ENCODE measurements at regions not wholly inside any gene's neighbourhood (a gene's known extent, or its start where the extent isn't known, plus 50 kb on each side); places are given as distances from the start of the nearest gene placed in this dataset.

DNA sequence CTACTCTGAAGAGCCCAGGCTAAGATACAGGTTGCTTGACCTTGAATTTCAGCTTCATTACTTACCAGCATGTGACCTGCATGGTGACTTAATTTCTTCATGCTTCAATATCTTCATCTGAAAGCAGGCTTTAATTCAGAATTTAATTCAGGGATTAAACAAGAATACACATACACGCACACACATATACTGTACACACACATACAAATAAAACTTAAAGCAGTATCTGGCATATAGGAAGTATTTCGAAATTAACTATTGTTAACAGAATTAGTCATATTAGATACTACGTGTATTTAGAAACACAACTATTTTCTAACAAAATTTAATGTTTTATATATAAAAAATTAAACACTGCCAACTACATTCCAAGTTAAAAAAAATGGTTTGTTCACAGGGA, 640.3 kb downstream of the SLC6A15 start:
- DNase-seq (ENCODE audit: low spot score): no peak
- Histone ChIP-seq H3K27me3 (ENCODE audit: control insufficient read depth in 4 of 4, insufficient read depth in 4 of 4, low read length in 3 of 4) (no peaks in the 10 kb centered on the region), H3K9ac (ENCODE audit: low read depth in 1 of 2, low read length in 2 of 2) (no peak overlapping the region), H3K36me3 (ENCODE audit: control insufficient read depth in 4 of 4, insufficient read depth in 3 of 4, low read depth in 1 of 4, low read length in 3 of 4) (no peaks in the 10 kb centered on the region), H3K27ac (ENCODE audit: low read depth in 1 of 2, low read length in 2 of 2) (no peak overlapping the region), H3K4me1 (ENCODE audit: control insufficient read depth in 4 of 4, insufficient read depth in 4 of 4, low read length in 3 of 4) (no peaks in the 10 kb centered on the region), H3K9me3 (ENCODE audit: control insufficient read depth in 4 of 4, low read length in 3 of 4) (no peaks in the 10 kb centered on the region), H3K4me3 (ENCODE audit: low read depth in 1 of 3, low read length in 3 of 3) (no peak overlapping the region)
- 75% methylated on average over 3 of the region's 3 CpGs for WGBS
- TF ChIP-seq SP1 (IDR thresholded peaks at IDR 0.05) (no peak), FOXA2 (IDR thresholded peaks at IDR 0.05) (no peak), TAF1 (conservative IDR thresholded peaks at IDR 0.05) (no peak), RAD21 (IDR thresholded peaks at IDR 0.05) (no peak), CTCF (IDR thresholded peaks at IDR 0.05; ENCODE audit: low read depth, low read length, missing input control) (no peak)

DNA sequence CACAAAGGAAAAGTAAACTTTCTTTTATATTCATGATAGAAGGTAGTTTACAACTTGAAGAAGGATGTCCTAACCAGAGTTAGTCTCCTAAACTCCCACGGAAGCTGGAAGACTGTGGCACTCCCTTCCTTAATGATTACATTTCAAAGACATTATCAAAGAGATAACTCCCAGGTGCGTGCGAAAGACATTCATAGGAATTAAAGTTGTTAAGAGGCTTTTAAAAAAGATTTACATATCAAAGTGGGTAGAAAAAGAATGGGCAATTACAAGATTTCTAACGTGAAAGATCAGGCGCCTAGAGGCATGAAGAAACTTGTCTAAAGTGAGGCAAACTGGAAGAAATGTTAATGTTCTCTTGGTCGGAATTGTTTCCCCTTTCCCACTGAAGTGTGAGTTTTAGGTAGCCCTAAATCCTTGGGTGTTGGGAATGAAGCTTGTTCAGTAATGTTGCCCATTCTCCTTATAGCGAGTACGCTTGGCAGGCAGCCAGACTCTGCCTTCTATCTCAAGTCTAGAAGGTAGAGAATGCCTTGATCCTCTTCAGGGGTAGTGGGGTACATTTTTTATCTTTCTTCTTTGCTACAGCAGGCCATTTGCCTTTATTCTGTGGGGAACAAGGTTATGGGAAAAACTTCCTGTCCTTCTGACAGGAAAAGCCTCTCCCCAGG, 642.0 kb downstream of the SLC6A15 start:
- WGBS: 28% methylated on average over 8 of the region's 8 CpGs
- Histone ChIP-seq H3K9ac (ENCODE audit: low read depth in 1 of 2, low read length in 2 of 2) (no peak overlapping the region), H3K4me3 (ENCODE audit: low read depth in 1 of 3, low read length in 3 of 3) (no peak overlapping the region), H3K36me3 (ENCODE audit: control insufficient read depth in 4 of 4, insufficient read depth in 3 of 4, low read depth in 1 of 4, low read length in 3 of 4) (no peaks in the 10 kb centered on the region), H3K27me3 (ENCODE audit: control insufficient read depth in 4 of 4, insufficient read depth in 4 of 4, low read length in 3 of 4) (no peaks in the 10 kb centered on the region), H3K9me3 (ENCODE audit: control insufficient read depth in 4 of 4, low read length in 3 of 4) (no peaks in the 10 kb centered on the region), H3K4me1 (ENCODE audit: control insufficient read depth in 4 of 4, insufficient read depth in 4 of 4, low read length in 3 of 4) (no peaks in the 10 kb centered on the region), H3K27ac (ENCODE audit: low read depth in 1 of 2, low read length in 2 of 2) (no peak overlapping the region)
- no peak for DNase-seq (ENCODE audit: low spot score)
- TF ChIP-seq REST (IDR thresholded peaks at IDR 0.05) (no peak), EGR1 (IDR thresholded peaks at IDR 0.05; ENCODE audit: low read depth in 2 of 2) (no peak), TAF1 (conservative IDR thresholded peaks at IDR 0.05) (no peak), HNF4G (IDR thresholded peaks at IDR 0.05) (no peak), NR2F2 (IDR thresholded peaks at IDR 0.05) (no peak), CTCF (IDR thresholded peaks at IDR 0.05; ENCODE audit: low read depth, low read length, missing input control) (no peak), GABPA (IDR thresholded peaks at IDR 0.05 in 1 of 2, conservative IDR thresholded peaks at IDR 0.05 in 1 of 2) (no peak), JUND (IDR thresholded peaks at IDR 0.05) (no peak), HNF4A (conservative IDR thresholded peaks at IDR 0.05) (no peak), RAD21 (IDR thresholded peaks at IDR 0.05) (no peak), RXRA (IDR thresholded peaks at IDR 0.05) (no peak)
- TF ChIP-seq, protein P1, sequence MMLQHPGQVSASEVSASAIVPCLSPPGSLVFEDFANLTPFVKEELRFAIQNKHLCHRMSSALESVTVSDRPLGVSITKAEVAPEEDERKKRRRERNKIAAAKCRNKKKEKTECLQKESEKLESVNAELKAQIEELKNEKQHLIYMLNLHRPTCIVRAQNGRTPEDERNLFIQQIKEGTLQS (IDR thresholded peaks at IDR 0.05): no peak
